CD4-positive, alpha-beta T cell treated with Interleukin-4 for 1 hour (primary cell): ENCODE measurements at regions not wholly inside any gene's neighbourhood (a gene's known extent, or its start where the extent isn't known, plus 50 kb on each side); places are given as distances from the start of the nearest gene placed in this dataset.
"Not testable (repeated sequence)": the region's sequence is repeated elsewhere in the genome, so short reads cannot be mapped to it uniquely, and the experiment has no call there.

Source experiments
- DNase-seq, 2 donors: peaks; one replicate each; pipeline ENCODE4 v3.0.0-alpha.2; 2020 to 2022

DNA sequence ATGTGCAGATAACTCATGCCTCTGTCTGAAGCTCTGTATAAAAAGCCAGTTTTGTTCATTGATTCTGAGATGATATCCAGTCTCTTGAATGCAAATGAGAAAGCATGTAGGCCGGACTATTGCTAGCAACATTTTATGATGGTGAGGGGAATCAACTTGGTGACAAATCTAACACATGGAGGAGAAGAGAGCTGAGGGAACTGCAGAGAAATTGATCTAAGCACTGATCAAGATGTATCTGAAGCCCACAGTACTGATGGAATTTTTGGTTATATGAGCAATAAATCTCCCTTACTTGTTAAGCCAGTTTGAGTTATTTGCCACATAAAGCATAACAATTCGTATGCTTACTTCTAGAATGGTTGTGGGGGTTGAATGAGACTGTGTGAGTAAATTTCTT, 295.6 kb upstream of the DDHD1 start:
- no peak for DNase-seq

- DNase-seq, result no peak
Observed at GRCh38 chr14:53444677-53445312, 291.7 kb upstream of the DDHD1 start.

GRCh38 chr14:53441789-53442188, 288.7 kb upstream of the DDHD1 start:
- DNase-seq, result no peak

GRCh38 chr14:53437858-53438257, 284.7 kb upstream of the DDHD1 start:
- no peak for DNase-seq

- peak in 1 of 2 donors; percentile 2 for DNase-seq
Observed at GRCh38 chr14:53432378-53432802, 279.3 kb upstream of the DDHD1 start.

GRCh38 chr14:53430870-53431269, 277.7 kb upstream of the DDHD1 start:
- DNase-seq, result no peak

GRCh38 chr14:53412819-53413675, 259.9 kb upstream of the DDHD1 start:
- no peak for DNase-seq

DNA sequence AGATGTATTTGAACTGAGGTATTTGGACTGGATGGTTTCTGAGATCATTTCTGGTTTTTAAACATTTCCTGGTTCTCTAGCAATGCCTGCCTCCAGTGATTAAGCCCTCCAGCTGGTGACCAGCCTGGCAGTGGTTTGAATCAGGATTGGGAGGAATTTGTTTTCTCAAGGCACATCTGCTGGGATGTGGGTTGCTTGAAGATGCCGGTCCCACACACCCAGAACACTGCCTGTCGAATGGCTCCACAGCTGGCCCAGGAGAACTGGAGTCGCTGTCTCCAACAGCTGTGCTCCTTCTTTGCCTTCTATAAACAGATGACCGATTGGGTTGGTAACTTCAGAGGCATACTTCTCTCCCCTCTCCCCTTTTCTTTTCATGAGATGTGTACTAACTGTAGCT, 258.0 kb upstream of the DDHD1 start:
- DNase-seq, result no peak

- DNase-seq, result no peak
Observed at GRCh38 chr14:53409969-53410368, 256.8 kb upstream of the DDHD1 start.

DNA sequence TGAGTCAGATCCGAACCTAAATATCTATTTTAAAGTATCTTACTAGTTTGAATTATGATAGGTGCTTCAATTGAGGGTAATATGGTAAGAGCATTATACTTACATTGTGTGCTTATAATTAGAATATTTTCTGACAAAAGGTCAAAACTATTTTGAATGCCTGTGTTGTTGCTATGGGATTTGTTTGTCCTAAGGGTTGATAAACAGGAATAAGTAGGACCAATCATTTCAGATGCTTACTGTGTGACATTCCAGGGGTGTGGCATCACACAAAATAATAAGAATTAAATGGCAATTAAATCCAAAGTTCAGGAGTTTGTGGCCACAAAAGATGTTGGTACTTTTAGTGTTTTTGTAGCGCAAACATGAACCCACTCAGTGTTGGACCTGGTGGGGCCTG, 256.2 kb upstream of the DDHD1 start:
- no peak for DNase-seq

DNA sequence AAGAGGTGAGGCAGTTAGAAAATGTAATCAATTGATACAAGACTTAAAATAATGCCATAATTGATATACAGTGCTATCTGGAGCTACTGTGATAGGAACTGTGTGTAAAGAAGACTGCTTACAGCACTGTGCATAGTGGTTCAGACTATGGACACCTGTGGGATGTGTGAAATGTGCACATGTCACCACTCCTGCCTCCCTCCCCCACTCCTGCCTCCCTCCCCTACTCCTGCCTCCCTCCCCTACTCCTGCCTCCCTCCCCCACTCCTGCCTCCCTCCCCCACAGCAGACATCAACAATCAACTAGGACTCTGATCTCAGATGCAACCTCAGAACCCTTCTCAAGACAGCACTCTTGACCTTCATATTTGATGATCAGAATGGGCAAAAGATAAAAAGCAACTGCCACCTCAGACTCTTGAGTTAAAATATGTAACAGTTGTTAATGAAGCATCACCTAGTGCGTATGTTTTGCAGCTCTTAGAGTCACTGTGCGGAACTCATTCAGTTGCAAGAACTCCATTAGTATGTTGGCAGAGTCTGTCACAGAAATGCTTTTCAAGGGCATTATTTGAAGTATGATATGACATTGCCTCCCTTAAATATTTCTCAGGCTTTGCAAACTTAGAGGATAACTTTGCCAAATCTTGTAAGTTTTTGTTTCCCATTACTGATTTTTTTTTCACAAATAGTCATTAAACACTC, 255.2 kb upstream of the DDHD1 start:
- no peak for DNase-seq

DNA sequence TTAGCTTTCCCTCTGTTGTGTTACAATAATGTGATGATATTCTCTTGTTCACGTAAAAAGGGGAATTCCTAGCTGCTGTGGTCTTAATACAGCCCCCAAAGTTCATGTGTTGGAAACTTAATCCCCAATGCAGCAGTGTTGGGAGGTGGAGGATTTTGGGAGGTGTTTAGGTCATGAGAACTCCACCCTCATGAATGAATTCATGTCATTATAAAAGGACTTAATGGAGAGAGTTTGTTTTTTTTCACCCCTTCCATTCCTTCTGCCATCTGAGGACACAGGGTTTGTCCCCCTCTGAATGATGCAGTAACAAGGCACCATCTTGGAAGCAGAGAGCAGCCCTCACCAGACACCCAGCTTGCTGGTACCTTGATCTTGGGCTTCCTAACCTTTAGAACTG, 253.4 kb upstream of the DDHD1 start:
- no peak for DNase-seq

DNA sequence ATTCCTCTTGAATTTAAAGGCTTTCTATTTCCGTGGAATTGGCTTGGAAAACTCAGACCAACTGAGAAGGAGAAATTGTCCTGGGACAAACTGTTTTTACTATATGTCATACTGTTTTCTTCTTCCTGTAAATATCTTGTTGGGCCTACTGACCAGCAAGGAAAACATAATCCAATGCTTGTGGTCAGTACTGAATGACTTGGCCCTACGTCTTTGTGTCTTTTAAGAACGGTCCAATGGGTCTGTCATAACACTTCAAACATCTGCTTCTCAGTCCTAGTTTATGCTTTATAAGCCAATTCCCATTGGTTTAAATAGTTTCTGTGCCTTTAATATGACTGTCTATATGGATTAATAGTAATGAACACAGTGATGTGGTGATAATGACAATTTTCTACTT, 248.5 kb upstream of the DDHD1 start:
- no peak for DNase-seq

DNA sequence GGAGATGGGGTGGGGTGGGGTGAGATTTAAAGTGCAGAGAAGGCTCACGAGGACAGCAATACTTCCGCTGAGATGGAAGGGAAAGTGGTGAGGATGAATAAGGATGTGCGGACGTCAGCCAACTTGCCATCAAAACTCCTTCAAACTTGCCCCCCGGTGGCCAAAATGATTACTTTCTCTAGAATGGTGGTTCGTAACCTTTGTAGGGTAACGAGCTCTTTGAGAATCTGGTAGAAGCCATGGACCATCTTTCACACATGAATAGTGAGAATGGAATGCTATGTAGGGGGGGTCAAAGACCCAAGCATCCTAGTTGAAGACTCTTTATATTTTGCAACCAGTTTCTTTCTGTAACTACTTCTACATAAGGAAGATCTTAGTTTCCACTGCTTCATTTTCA, 245.9 kb upstream of the DDHD1 start:
- DNase-seq, result no peak

GRCh38 chr14:53398616-53399015, 245.5 kb upstream of the DDHD1 start:
- no peak for DNase-seq

DNA sequence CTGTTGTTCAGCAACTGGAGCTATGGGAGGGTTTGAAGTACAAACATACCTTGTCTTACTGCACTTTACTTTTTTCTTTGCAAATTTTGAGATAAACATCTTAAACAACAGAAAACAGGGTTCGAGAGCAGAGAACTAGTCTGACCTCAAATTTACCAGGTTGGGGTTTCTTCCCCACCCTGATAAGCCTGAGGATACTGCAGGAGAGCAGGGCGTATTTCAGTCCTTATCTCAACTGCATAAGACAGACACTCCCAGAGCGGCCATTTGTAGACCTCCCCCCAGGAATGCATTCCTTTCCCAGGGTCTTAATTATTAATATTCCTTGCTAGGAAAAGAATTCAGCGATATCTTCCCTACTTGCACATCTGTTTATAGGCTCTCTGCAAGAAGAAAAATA, 242.1 kb upstream of the DDHD1 start:
- not testable (repeated sequence) for DNase-seq

- DNase-seq, result no peak
Observed at GRCh38 chr14:53391631-53392285, 238.6 kb upstream of the DDHD1 start.

GRCh38 chr14:53391156-53391555, 238.0 kb upstream of the DDHD1 start:
- DNase-seq, result no peak

DNA sequence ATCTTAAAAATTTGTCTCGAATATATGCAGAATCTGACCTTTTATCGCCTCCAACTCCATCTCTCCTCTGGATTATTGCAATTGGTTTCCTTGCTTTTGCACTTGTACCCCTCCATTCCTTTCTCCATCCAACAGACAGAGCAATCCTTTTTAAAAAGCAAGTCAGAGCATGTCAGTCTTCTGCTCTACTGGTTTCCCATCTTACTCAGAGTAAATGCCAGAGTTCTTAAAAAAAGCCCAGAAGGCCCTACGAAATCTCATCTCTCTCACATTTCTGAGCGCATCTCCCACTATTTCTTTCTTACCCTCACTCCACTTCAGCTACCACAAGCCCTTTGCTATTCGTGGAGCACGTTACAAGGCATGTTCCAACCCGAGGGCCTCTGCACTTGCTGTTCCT, 236.9 kb upstream of the DDHD1 start:
- no peak for DNase-seq

DNA sequence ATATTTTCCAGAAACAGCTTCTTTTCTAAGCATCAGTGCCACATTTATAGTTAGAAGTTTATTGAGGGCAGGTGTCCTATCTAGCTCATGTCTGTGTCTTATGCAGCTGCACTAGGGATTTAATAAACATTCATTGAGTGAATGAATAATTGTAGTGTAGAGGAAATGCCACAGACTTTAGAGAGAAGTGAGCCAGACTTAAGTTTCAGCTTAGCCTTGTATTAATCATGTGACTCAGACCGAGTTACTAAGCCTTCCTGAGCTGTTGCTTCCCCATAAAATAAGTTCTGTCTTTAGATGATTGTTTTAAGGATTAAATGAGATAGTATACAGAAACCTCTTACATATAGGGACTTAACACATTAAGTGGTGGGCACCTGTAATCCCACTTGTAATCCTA, 236.1 kb upstream of the DDHD1 start:
- DNase-seq, result no peak

DNA sequence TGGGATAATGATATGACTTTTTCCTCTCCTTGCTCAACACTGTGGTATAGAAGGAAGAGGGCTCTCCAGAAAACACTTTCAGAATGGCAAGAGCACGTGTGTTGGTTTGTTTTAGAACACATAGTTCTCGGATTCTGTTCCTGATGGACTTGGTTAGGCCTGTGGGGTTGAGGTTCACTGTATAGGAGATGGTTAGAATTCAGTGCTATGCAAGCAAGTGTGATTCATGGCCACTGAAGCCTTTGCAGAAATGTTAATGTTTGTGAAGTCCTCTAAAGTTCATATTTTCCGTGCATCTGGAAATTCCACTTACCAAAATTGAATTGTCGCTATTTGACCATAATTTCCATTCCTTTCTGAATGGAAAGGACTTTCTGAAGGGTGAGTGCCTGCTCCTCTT, 233.2 kb upstream of the DDHD1 start:
- no peak for DNase-seq

DNA sequence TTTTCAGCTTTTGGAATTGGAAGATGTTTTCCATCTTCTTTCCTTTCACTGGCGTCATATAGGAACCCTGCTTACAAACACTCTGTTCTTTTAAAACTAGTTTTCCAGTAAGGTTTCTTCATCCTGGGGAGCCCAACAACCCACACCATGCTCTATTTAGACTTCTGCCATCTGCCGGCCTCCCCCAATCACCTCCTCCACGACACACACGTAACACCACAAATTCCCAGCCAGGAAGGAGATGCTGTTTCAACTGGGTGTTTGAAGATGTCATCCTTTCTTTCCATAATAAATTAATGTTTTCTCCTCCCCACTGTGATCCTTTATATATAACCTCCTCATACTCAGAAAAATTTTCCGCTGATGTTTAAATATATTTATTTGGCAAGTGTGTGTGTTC, 231.4 kb upstream of the DDHD1 start:
- DNase-seq, result no peak

GRCh38 chr14:53384073-53384472, 230.9 kb upstream of the DDHD1 start:
- no peak for DNase-seq
